ENCODE measurements at regions not wholly inside any gene's neighbourhood (a gene's known extent, or its start where the extent isn't known, plus 50 kb on each side); places are given as distances from the start of the nearest gene placed in this dataset.

DNA sequence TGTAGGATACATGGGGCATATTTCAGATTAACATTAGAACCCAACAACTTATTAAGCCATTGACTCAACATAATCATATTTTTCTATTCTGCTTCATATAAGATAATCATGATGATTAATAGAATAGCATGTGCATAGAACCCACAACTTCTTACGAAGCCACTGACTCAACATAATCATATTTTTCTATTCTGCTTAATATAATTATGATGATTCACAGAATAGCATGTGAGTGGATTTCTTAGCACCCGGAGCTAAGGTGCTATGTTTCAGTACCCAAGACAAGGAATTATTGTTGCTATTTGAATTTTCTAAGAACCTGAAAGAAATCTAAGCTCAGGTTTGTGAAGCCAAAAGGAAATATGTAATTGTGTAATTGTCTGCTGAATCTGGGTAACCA is 96.8 kb downstream of the TENT5A start:
- no peak overlapping the region for H3K27ac Mint-ChIP-seq (ENCODE audit: low read depth, unreplicated experiment)
- no peak for DNase-seq (ENCODE audit: unreplicated experiment)
- POLR2A ChIA-PET = no interaction called here

DNA sequence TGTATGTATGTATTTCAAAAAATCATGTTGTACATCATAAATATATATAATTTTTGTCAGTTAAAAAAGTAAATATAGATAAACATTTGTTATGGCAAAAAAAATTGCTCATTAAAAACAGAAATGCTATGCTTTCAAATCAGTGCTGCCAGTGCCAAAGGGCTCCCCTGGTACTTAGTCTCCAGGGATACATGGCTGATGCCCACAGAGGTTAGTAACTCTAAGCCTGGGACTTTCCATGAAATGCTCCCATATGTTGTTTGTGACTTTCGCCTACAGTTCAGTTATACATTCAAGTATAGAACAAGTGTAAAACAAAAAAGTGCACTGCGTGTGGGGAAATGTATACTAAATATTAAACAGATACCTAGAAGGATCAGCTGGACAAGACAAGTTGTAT is 104.0 kb downstream of the TENT5A start:
- Mint-ChIP-seq H3K4me1 (ENCODE audit: insufficient read depth, unreplicated experiment) (no peaks in the 10 kb centered on the region), H3K9me3 (ENCODE audit: unreplicated experiment) (no peaks in the 10 kb centered on the region), H3K36me3 (ENCODE audit: insufficient read depth, unreplicated experiment) (no peaks in the 10 kb centered on the region), H3K27me3 (ENCODE audit: insufficient read depth, unreplicated experiment) (no peaks in the 10 kb centered on the region), H3K4me3 (ENCODE audit: unreplicated experiment) (no peak overlapping the region), H3K27ac (ENCODE audit: low read depth, unreplicated experiment) (no peak overlapping the region)
- POLR2A ChIA-PET = no interaction called here
- DNase-seq (ENCODE audit: unreplicated experiment) = no peak
- BruUV-seq (replicated peaks) = no TSS peak
- intact Hi-C loops (cut with micrococcal nuclease) = no loop called here
- CTCF ChIA-PET = no interaction called here
- no peak for TF ChIP-seq CTCF (IDR thresholded peaks at IDR 0.05; ENCODE audit: unreplicated experiment)

More for the DNA sequence above, 96.8 kb downstream of the TENT5A start:
- intact Hi-C loops (cut with micrococcal nuclease) = no loop called here
- Mint-ChIP-seq H3K27me3 (ENCODE audit: insufficient read depth, unreplicated experiment) (no peaks in the 10 kb centered on the region), H3K36me3 (ENCODE audit: insufficient read depth, unreplicated experiment) (no peaks in the 10 kb centered on the region), H3K4me3 (ENCODE audit: unreplicated experiment) (no peak overlapping the region), H3K9me3 (ENCODE audit: unreplicated experiment) (no peaks in the 10 kb centered on the region), H3K4me1 (ENCODE audit: insufficient read depth, unreplicated experiment) (no peaks in the 10 kb centered on the region)
- TF ChIP-seq CTCF (IDR thresholded peaks at IDR 0.05; ENCODE audit: unreplicated experiment) = no peak
- no TSS peak for BruUV-seq (replicated peaks)
- CTCF ChIA-PET = no interaction called here

DNA sequence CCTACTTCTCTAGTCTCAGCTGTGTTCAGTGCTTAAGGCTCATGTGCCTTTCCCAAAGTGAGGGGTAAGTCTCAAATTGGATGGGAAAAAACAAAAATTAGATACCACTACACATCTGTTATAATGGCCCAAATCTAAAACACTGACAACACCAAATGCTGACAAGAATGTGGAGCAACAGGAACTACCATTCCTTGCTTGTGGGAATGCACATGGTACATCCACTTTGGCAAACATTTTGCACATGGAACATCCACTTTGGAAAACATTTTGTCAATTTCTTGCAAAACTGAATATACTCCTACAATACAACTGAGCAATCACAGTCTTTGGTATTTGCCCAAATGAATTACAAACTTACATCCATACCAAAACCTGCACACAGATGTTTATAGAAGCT is 109.3 kb downstream of the TENT5A start:
- no peaks in the 10 kb centered on the region for H3K27me3 Mint-ChIP-seq (ENCODE audit: insufficient read depth, unreplicated experiment)
- H3K4me1 Mint-ChIP-seq (ENCODE audit: insufficient read depth, unreplicated experiment) = no peaks in the 10 kb centered on the region
- ChIA-PET CTCF (no interaction called here), POLR2A (no interaction called here)
- H3K27ac Mint-ChIP-seq (ENCODE audit: low read depth, unreplicated experiment) = no peak overlapping the region
- no peak overlapping the region for H3K4me3 Mint-ChIP-seq (ENCODE audit: unreplicated experiment)
- intact Hi-C loops (cut with micrococcal nuclease) = no loop called here
- H3K9me3 Mint-ChIP-seq (ENCODE audit: unreplicated experiment) = peaks cover 8% of the 10 kb centered on the region
- no peak for TF ChIP-seq CTCF (IDR thresholded peaks at IDR 0.05; ENCODE audit: unreplicated experiment)
- no TSS peak for BruUV-seq (replicated peaks)
- DNase-seq (ENCODE audit: unreplicated experiment) = no peak
- H3K36me3 Mint-ChIP-seq (ENCODE audit: insufficient read depth, unreplicated experiment) = no peaks in the 10 kb centered on the region

GRCh38 chr6:81640891-81641290 is 111.6 kb downstream of the TENT5A start:
- ChIA-PET CTCF (interaction anchor here (0.7 kb wide), 1 partner anchor 301 kb away, joined by 3 read pairs; no protein-coding TSS in a partner anchor), POLR2A (no interaction called here)
- no TSS peak for BruUV-seq (replicated peaks)
- Mint-ChIP-seq H3K36me3 (ENCODE audit: insufficient read depth, unreplicated experiment) (no peaks in the 10 kb centered on the region), H3K4me1 (ENCODE audit: insufficient read depth, unreplicated experiment) (peaks cover 5% of the 10 kb centered on the region), H3K4me3 (ENCODE audit: unreplicated experiment) (no peak overlapping the region), H3K27me3 (ENCODE audit: insufficient read depth, unreplicated experiment) (no peaks in the 10 kb centered on the region), H3K9me3 (ENCODE audit: unreplicated experiment) (peaks cover 8% of the 10 kb centered on the region), H3K27ac (ENCODE audit: low read depth, unreplicated experiment) (no peak overlapping the region)
- DNase-seq (ENCODE audit: unreplicated experiment) = no peak
- no peak for TF ChIP-seq CTCF (IDR thresholded peaks at IDR 0.05; ENCODE audit: unreplicated experiment)
- intact Hi-C loops (cut with micrococcal nuclease) = no loop called here

All from MCF 10A (cell line).